Rectal smooth muscle tissue (tissue), 1 donor: ENCODE measurements at regions not wholly inside any gene's neighbourhood (a gene's known extent, or its start where the extent isn't known, plus 50 kb on each side); places are given as distances from the start of the nearest gene placed in this dataset.

Experiments
- H3K27ac ChIP-seq: one replicate; pipeline ENCODE4 v1.7.0; 2013; ENCODE audit warnings: low read depth, low read length, inconsistent platforms
- H3K27me3 ChIP-seq: one replicate; pipeline ENCODE4 v1.7.0; 2013; ENCODE audit warnings: low read length; ENCODE audit not compliant: control insufficient read depth, insufficient read depth
- H3K36me3 ChIP-seq: one replicate; pipeline ENCODE4 v1.7.0; 2013; ENCODE audit warnings: low read length; ENCODE audit not compliant: control insufficient read depth, insufficient read depth
- H3K4me1 ChIP-seq: one replicate; pipeline ENCODE4 v1.7.0; 2013; ENCODE audit warnings: low read length; ENCODE audit not compliant: control insufficient read depth, insufficient read depth
- H3K4me3 ChIP-seq: one replicate; pipeline ENCODE4 v1.7.0; 2013; ENCODE audit warnings: low read length
- H3K9ac ChIP-seq: one replicate; pipeline ENCODE4 v1.7.0; 2013; ENCODE audit warnings: low read length

GRCh38 chr14:22338917-22339715 lies 249.9 kb downstream of the DAD1 start:
- Histone ChIP-seq H3K4me3 (no peak overlapping the region), H3K27ac (peak overlapping the region; percentile 61)

DNA sequence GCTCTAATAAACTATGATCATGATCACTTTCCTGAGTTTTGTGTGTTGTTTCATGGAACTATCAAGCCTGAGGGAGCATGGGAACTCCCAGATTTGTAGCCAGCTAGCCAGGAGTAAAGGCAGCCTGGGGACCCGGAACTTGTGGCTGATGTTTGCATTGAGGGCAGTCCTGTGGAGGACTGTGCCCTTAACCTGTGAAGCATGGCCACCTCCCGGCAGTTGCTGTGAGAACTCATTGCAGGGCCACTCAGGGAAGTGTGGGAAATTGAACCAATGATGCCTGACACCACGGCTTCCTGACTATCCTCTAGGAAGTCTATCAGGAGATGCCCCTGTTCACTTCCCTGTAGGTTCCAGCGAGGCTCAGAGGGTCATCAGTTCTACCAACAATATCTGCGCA lies 250.6 kb downstream of the DAD1 start:
- Histone ChIP-seq H3K27ac (peak overlapping the region; percentile 61), H3K27me3 (peaks cover 3% of the 10 kb centered on the region), H3K4me1 (peaks cover 6% of the 10 kb centered on the region), H3K36me3 (no peaks in the 10 kb centered on the region), H3K4me3 (no peak overlapping the region), H3K9ac (no peak overlapping the region)

More at GRCh38 chr14:22338917-22339715, 249.9 kb downstream of the DAD1 start:
- Histone ChIP-seq H3K9ac (no peak overlapping the region), H3K4me1 (peaks cover 6% of the 10 kb centered on the region), H3K27me3 (peaks cover 3% of the 10 kb centered on the region), H3K36me3 (no peaks in the 10 kb centered on the region)

- H3K36me3 ChIP-seq: no peaks in the 10 kb centered on the region
- H3K27me3 ChIP-seq: peaks cover 3% of the 10 kb centered on the region
- no peak overlapping the region for H3K9ac ChIP-seq
- H3K4me1 ChIP-seq: peaks cover 6% of the 10 kb centered on the region
- H3K4me3 ChIP-seq: no peak overlapping the region
- H3K27ac ChIP-seq: no peak overlapping the region
These were observed 251.1 kb downstream of the DAD1 start for GRCh38 chr14:22337938-22338337.

- no peak overlapping the region for H3K27ac ChIP-seq
These were observed 251.5 kb downstream of the DAD1 start for GRCh38 chr14:22337521-22337920.

DNA sequence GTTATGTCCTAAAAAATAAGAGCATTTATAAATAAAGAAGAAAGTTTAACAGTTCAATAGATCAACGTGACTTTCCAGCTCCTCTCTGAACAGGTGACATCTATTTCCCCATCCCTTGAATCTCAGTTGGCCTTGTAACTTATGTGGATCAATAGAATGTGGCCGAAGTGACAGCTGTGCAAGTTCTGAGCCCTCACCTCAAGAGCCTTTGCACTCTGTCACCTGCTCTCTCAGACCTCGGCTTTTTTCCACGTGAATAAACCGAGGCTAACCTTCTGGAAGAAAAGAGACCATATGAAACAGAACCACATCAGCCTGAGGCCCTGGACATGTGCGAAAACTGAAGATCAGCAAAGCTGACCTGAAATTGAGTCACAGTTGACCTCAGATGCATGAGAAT lies 253.0 kb downstream of the DAD1 start:
- Histone ChIP-seq H3K4me3 (no peak overlapping the region), H3K36me3 (no peaks in the 10 kb centered on the region), H3K27me3 (peaks cover 3% of the 10 kb centered on the region), H3K9ac (no peak overlapping the region), H3K4me1 (peaks cover 6% of the 10 kb centered on the region), H3K27ac (no peak overlapping the region)

More at GRCh38 chr14:22337521-22337920, 251.5 kb downstream of the DAD1 start:
- H3K9ac ChIP-seq: no peak overlapping the region
- no peaks in the 10 kb centered on the region for H3K36me3 ChIP-seq
- peaks cover 3% of the 10 kb centered on the region for H3K27me3 ChIP-seq
- H3K4me3 ChIP-seq: no peak overlapping the region
- H3K4me1 ChIP-seq: peaks cover 6% of the 10 kb centered on the region

GRCh38 chr14:22334627-22335026 lies 254.4 kb downstream of the DAD1 start:
- H3K36me3 ChIP-seq: no peaks in the 10 kb centered on the region
- no peak overlapping the region for H3K4me3 ChIP-seq
- no peak overlapping the region for H3K27ac ChIP-seq
- no peak overlapping the region for H3K9ac ChIP-seq
- H3K27me3 ChIP-seq: peaks cover 3% of the 10 kb centered on the region
- H3K4me1 ChIP-seq: peaks cover 4% of the 10 kb centered on the region

GRCh38 chr14:22334275-22334577 lies 254.8 kb downstream of the DAD1 start:
- H3K4me1 ChIP-seq: peaks cover 3% of the 10 kb centered on the region
- no peaks in the 10 kb centered on the region for H3K36me3 ChIP-seq
- H3K27me3 ChIP-seq: peaks cover 3% of the 10 kb centered on the region
- H3K9ac ChIP-seq: no peak overlapping the region
- H3K4me3 ChIP-seq: no peak overlapping the region
- H3K27ac ChIP-seq: no peak overlapping the region

DNA sequence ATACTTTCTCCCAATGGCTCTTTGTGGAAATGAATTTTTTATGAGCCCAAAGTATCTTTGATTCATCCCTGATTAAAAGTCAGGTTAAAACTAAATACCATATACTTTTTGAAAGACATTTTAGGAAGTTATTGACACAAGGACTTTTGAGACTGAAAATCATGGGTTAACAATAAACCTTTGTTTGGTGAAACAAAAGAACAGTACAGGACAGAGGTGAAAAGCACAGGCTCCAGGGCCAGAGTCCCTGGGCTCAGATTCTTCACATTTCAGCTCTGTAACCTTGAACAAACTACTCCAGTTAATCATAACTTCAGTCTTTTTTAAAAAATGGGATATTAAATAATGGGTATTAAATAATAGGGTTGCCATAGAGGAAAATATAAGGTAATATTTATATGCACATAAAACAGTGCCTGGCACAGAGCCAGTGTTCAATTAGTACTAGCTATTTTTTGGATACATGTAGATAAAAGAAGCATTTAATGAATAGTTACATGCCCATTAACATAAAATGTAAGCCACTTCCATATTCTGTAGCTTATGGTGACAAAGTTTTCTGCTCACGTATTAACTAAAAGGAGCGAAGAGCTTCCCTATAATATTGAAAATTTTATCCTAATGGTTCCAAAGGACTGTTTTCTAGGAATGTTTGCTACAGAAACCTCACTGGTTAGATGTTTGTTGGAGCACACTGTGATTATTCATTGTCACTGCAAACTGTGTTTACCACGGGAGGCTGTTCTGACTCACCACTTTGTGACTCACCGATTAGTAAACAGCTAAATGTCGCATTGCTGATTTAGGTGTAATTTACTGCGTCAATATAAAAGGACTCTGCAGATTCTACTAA lies 255.4 kb downstream of the DAD1 start:
- Histone ChIP-seq H3K27ac (no peak overlapping the region), H3K9ac (no peak overlapping the region), H3K27me3 (peaks cover 3% of the 10 kb centered on the region), H3K36me3 (no peaks in the 10 kb centered on the region), H3K4me1 (no peaks in the 10 kb centered on the region), H3K4me3 (no peak overlapping the region)

GRCh38 chr14:22332686-22333421 lies 256.2 kb downstream of the DAD1 start:
- no peak overlapping the region for H3K27ac ChIP-seq
- H3K36me3 ChIP-seq: no peaks in the 10 kb centered on the region
- H3K9ac ChIP-seq: no peak overlapping the region
- H3K27me3 ChIP-seq: peaks cover 3% of the 10 kb centered on the region
- no peaks in the 10 kb centered on the region for H3K4me1 ChIP-seq
- H3K4me3 ChIP-seq: no peak overlapping the region

DNA sequence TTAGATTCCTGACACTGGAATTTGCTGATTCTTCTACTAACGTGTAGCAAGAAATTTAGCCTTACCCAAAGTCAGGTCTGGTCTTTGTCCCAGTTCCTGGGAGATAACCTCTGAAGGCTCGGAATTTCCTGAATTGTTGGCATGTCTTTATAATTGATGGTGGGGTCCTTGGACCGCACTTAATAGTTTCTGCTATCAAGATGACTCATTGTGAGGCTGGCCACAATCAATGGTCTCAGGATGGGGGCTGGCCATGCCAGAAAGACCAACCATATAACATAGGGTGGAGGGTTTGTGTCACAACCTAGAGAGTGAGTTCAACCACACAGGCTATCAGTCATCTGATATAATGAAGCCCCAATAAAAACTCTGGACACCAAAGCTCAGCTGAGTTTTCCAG lies 259.7 kb downstream of the DAD1 start:
- Histone ChIP-seq H3K27me3 (no peaks in the 10 kb centered on the region), H3K4me1 (no peaks in the 10 kb centered on the region), H3K36me3 (no peaks in the 10 kb centered on the region), H3K4me3 (no peak overlapping the region), H3K9ac (no peak overlapping the region), H3K27ac (no peak overlapping the region)

GRCh38 chr14:22325676-22326400 lies 263.2 kb downstream of the DAD1 start:
- Histone ChIP-seq H3K27ac (no peak overlapping the region), H3K9ac (no peak overlapping the region), H3K36me3 (no peaks in the 10 kb centered on the region), H3K4me1 (no peaks in the 10 kb centered on the region), H3K4me3 (no peak overlapping the region), H3K27me3 (no peaks in the 10 kb centered on the region)

DNA sequence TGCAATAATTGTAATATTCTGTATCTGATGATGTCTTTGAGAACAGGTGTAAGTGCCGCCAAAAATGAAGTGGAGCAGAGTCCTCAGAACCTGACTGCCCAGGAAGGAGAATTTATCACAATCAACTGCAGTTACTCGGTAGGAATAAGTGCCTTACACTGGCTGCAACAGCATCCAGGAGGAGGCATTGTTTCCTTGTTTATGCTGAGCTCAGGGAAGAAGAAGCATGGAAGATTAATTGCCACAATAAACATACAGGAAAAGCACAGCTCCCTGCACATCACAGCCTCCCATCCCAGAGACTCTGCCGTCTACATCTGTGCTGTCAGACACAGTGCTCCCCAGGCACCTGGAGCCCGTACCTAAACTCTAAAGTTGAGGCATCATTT lies 268.7 kb downstream of the DAD1 start:
- no peaks in the 10 kb centered on the region for H3K4me1 ChIP-seq
- no peaks in the 10 kb centered on the region for H3K36me3 ChIP-seq
- H3K27me3 ChIP-seq: no peaks in the 10 kb centered on the region
- no peak overlapping the region for H3K4me3 ChIP-seq
- H3K9ac ChIP-seq: no peak overlapping the region
- no peak overlapping the region for H3K27ac ChIP-seq
